ENCODE measurements at regions not wholly inside any gene's neighbourhood (a gene's known extent, or its start where the extent isn't known, plus 50 kb on each side); places are given as distances from the start of the nearest gene placed in this dataset.
A peak's percentile ranks its signal among the peaks of the same experiment; 100 is the strongest.

- H3K36me3 ChIP-seq, result no peaks in the 10 kb centered on the region
- no peak for DNase-seq
- TF ChIP-seq CTCF (IDR thresholded peaks at IDR 0.05; ENCODE audit: borderline replicate concordance), result no peak
- peaks cover 18% of the 10 kb centered on the region for H3K4me1 ChIP-seq
- no peaks in the 10 kb centered on the region for H3K9me3 ChIP-seq (replicated peaks)
- intact Hi-C loops (cut with micrococcal nuclease), result no loop called here
- H3K4me3 ChIP-seq, result no peak overlapping the region
- no peaks in the 10 kb centered on the region for H3K27me3 ChIP-seq (ENCODE audit: low read depth)
- H3K27ac ChIP-seq (replicated peaks), result no peak overlapping the region
Observed at GRCh38 chr6:113358063-113358583, 499.0 kb upstream of the MARCKS start.

GRCh38 chr6:113359155-113360140 lies 497.7 kb upstream of the MARCKS start:
- no peaks in the 10 kb centered on the region for H3K27me3 ChIP-seq (ENCODE audit: low read depth)

GRCh38 chr6:113361014-113361645 lies 496.0 kb upstream of the MARCKS start:
- DNase-seq, result no peak
- no peaks in the 10 kb centered on the region for H3K36me3 ChIP-seq
- peaks cover 38% of the 10 kb centered on the region for H3K4me1 ChIP-seq
- H3K27me3 ChIP-seq (ENCODE audit: low read depth), result no peaks in the 10 kb centered on the region
- intact Hi-C loops (cut with micrococcal nuclease), result no loop called here
- H3K27ac ChIP-seq (replicated peaks), result no peak overlapping the region
- TF ChIP-seq CTCF (IDR thresholded peaks at IDR 0.05; ENCODE audit: borderline replicate concordance), result no peak
- H3K4me3 ChIP-seq, result no peak overlapping the region
- no peaks in the 10 kb centered on the region for H3K9me3 ChIP-seq (replicated peaks)

More at GRCh38 chr6:113359155-113360140, 497.7 kb upstream of the MARCKS start:
- no peaks in the 10 kb centered on the region for H3K36me3 ChIP-seq
- intact Hi-C loops (cut with micrococcal nuclease), result no loop called here
- peaks cover 30% of the 10 kb centered on the region for H3K4me1 ChIP-seq
- peak overlapping the region; percentile 14 for H3K27ac ChIP-seq (replicated peaks)
- no peaks in the 10 kb centered on the region for H3K9me3 ChIP-seq (replicated peaks)
- no peak for DNase-seq
- H3K4me3 ChIP-seq, result no peak overlapping the region
- TF ChIP-seq CTCF (IDR thresholded peaks at IDR 0.05; ENCODE audit: borderline replicate concordance), result no peak

- intact Hi-C loops (cut with micrococcal nuclease), result no loop called here
- no peak overlapping the region for H3K27ac ChIP-seq (replicated peaks)
Observed at GRCh38 chr6:113362301-113363047, 494.7 kb upstream of the MARCKS start.

More at GRCh38 chr6:113362301-113363047, 494.7 kb upstream of the MARCKS start:
- peaks cover 38% of the 10 kb centered on the region for H3K4me1 ChIP-seq
- H3K9me3 ChIP-seq (replicated peaks), result no peaks in the 10 kb centered on the region
- H3K27me3 ChIP-seq (ENCODE audit: low read depth), result no peaks in the 10 kb centered on the region
- H3K4me3 ChIP-seq, result no peak overlapping the region
- no peak for TF ChIP-seq CTCF (IDR thresholded peaks at IDR 0.05; ENCODE audit: borderline replicate concordance)
- DNase-seq, result no peak
- H3K36me3 ChIP-seq, result no peaks in the 10 kb centered on the region

Measured in left ventricle myocardium inferior (tissue), 1 donor.